ENCODE measurements at regions not wholly inside any gene's neighbourhood (a gene's known extent, or its start where the extent isn't known, plus 50 kb on each side); places are given as distances from the start of the nearest gene placed in this dataset.

GRCh38 chr14:53615252-53615651 is 341.4 kb downstream of the BMP4 start:
- Histone ChIP-seq H3K27ac (ENCODE audit: extremely low read depth, low read depth, low read length) (no peak overlapping the region), H3K9me3 (replicated peaks; ENCODE audit: control insufficient read depth, insufficient read depth, low read depth, low read length) (no peaks in the 10 kb centered on the region), H2AFZ (ENCODE audit: low read depth, low read length) (no peak overlapping the region), H3K79me2 (ENCODE audit: control insufficient read depth, insufficient read depth, low read length) (no peaks in the 10 kb centered on the region), H3K4me2 (ENCODE audit: insufficient read depth, low read length) (no peak overlapping the region), H3K9me1 (ENCODE audit: control insufficient read depth, insufficient read depth, low read length) (no peaks in the 10 kb centered on the region), H3K9ac (ENCODE audit: insufficient read depth in 1 of 2, low read depth in 2 of 2, low read length in 2 of 2) (no peak overlapping the region), H4K20me1 (replicated peaks; ENCODE audit: control insufficient read depth, insufficient read depth, low read length) (no peaks in the 10 kb centered on the region), H3K36me3 (ENCODE audit: control insufficient read depth, insufficient read depth, low read length) (no peaks in the 10 kb centered on the region), H3K27me3 (ENCODE audit: control insufficient read depth in 2 of 2, insufficient read depth in 2 of 2, low read length in 2 of 2) (no peaks in the 10 kb centered on the region), H3K4me1 (replicated peaks in 1 of 2; ENCODE audit: control insufficient read depth in 2 of 2, insufficient read depth in 2 of 2, low read length in 2 of 2) (no peaks in the 10 kb centered on the region), H3K4me3 (no peak overlapping the region)
- intact Hi-C loops (cut with micrococcal nuclease) (no loop called here), in situ Hi-C loops (cut with MboI) (no loop called here)
- TF ChIP-seq PML (IDR thresholded peaks at IDR 0.05; ENCODE audit: low read length) = no peak
- TF ChIP-seq PHF8 (IDR thresholded peaks at IDR 0.05; ENCODE audit: borderline replicate concordance, low read length) = no peak
- TF ChIP-seq ZNF165 (CRISPR knock-in tag; IDR thresholded peaks at IDR 0.05; ENCODE audit: borderline replicate concordance) = no peak
- TF ChIP-seq SNIP1 (IDR thresholded peaks at IDR 0.05; ENCODE audit: low read depth) = no peak
- TF ChIP-seq ZNF239 (CRISPR knock-in tag; IDR thresholded peaks at IDR 0.05) = no peak
- TF ChIP-seq TCF7 (IDR thresholded peaks at IDR 0.05; ENCODE audit: borderline replicate concordance) = no peak
- no peak for TF ChIP-seq ZNF79 (CRISPR knock-in tag; IDR thresholded peaks at IDR 0.05; ENCODE audit: low read depth)
- FAIRE-seq = no peak
- DNase-seq (ENCODE audit: extremely low read depth in 1 of 4, low spot score in 3 of 4) = no peak
- CTCF ChIA-PET (ENCODE audit: low intra/inter-chr PET ratio) = no interaction called here
- no peak for ATAC-seq
- BruUV-seq (replicated peaks) = no TSS peak
- WGBS (ENCODE audit: insufficient coverage, low coverage, missing lambda C conversion rate) = 0% methylated on average over 2 of the region's 3 CpGs
- POLR2A ChIA-PET = no interaction called here
